ENCODE measurements at regions not wholly inside any gene's neighbourhood (a gene's known extent, or its start where the extent isn't known, plus 50 kb on each side); places are given as distances from the start of the nearest gene placed in this dataset.
"Not testable (repeated sequence)": the region's sequence is repeated elsewhere in the genome, so short reads cannot be mapped to it uniquely, and the experiment has no call there.

DNA sequence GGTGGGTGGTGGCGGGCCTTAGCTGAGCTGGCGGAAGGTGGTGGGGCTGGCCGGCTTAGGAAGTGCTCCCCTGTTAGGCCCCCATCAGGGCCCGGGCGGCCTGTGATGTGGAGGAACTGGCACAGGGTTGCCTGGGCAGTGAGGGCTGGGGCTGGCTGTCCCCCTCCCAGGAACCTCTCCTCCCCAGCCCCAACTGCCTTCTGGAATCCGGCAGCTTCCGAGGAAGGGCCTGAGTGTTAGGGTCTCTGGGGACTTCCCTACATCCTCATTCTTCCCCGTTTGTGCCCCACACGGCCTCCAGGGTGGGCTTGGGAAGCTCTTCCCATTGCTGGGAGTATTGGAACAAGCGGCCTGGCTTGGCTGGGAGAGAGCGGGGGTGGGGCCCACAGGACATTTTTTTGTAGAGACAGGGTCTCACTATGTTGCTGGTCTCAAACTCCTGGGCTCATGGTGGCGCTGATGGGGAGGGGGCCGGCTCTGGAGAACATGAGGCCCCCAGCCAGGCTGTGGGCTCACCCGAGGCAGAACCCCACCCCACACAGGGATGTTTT, 89.9 kb upstream of the CIBAR2 start:
- Histone ChIP-seq H3K4me3 (ENCODE audit: low read depth, low read length) (no peak overlapping the region), H3K27ac (ENCODE audit: low read depth, low read length) (peak overlapping the region; percentile 78), H3K4me1 (ENCODE audit: control insufficient read depth, insufficient read depth, low read length) (peaks cover 60% of the 10 kb centered on the region), H3K9me3 (ENCODE audit: control insufficient read depth, insufficient read depth, low read length) (no peaks in the 10 kb centered on the region), H3K27me3 (ENCODE audit: control insufficient read depth, insufficient read depth, low read length) (peaks cover 3% of the 10 kb centered on the region), H3K36me3 (ENCODE audit: control insufficient read depth, insufficient read depth, low read length) (no peaks in the 10 kb centered on the region)
- no peak for DNase-seq (ENCODE audit: low read depth in 4 of 6, low spot score in 6 of 6)
- 66% methylated on average over 7 of the region's 14 CpGs for WGBS (ENCODE audit: insufficient coverage)

- peak overlapping the region; percentile 78 for H3K27ac ChIP-seq (ENCODE audit: low read depth, low read length)
- H3K9me3 ChIP-seq (ENCODE audit: control insufficient read depth, insufficient read depth, low read length) = no peaks in the 10 kb centered on the region
- peak in 2 of 6 donors; percentile 61 to 84 for DNase-seq (ENCODE audit: low read depth in 4 of 6, low spot score in 6 of 6)
- H3K4me1 ChIP-seq (ENCODE audit: control insufficient read depth, insufficient read depth, low read length) = peaks cover 60% of the 10 kb centered on the region
- no peaks in the 10 kb centered on the region for H3K36me3 ChIP-seq (ENCODE audit: control insufficient read depth, insufficient read depth, low read length)
- no peak overlapping the region for H3K4me3 ChIP-seq (ENCODE audit: low read depth, low read length)
- WGBS (ENCODE audit: insufficient coverage) = 46% methylated on average over 21 of the region's 21 CpGs
- peaks cover 3% of the 10 kb centered on the region for H3K27me3 ChIP-seq (ENCODE audit: control insufficient read depth, insufficient read depth, low read length)
These were observed 90.6 kb upstream of the CIBAR2 start for GRCh38 chr16:85202631-85203461.

DNA sequence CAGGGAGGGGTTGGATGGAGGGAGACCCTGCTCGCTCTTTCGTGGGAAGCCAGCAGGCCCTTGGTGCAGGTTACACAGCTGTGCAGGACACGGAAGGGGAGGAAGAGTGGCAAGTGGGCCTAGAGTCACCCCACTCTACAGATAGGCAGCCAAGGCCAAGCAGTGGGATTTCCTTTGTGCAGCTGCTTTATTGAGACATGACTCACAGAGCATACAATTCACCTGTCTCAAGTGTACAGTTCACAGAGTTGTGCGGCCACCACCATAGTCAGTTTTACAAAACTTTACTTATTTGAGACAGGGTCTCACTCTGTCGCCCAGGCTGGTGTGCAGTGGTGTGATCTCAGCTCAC, 91.2 kb upstream of the CIBAR2 start:
- H3K4me1 ChIP-seq (ENCODE audit: control insufficient read depth, insufficient read depth, low read length) = peaks cover 59% of the 10 kb centered on the region
- no peak overlapping the region for H3K27ac ChIP-seq (ENCODE audit: low read depth, low read length)
- no peaks in the 10 kb centered on the region for H3K27me3 ChIP-seq (ENCODE audit: control insufficient read depth, insufficient read depth, low read length)
- no peak overlapping the region for H3K4me3 ChIP-seq (ENCODE audit: low read depth, low read length)
- H3K9me3 ChIP-seq (ENCODE audit: control insufficient read depth, insufficient read depth, low read length) = no peaks in the 10 kb centered on the region
- H3K36me3 ChIP-seq (ENCODE audit: control insufficient read depth, insufficient read depth, low read length) = peaks cover 2% of the 10 kb centered on the region
- WGBS (ENCODE audit: insufficient coverage) = 89% methylated on average over 5 of the region's 5 CpGs
- no peak for DNase-seq (ENCODE audit: low read depth in 4 of 6, low spot score in 6 of 6)

DNA sequence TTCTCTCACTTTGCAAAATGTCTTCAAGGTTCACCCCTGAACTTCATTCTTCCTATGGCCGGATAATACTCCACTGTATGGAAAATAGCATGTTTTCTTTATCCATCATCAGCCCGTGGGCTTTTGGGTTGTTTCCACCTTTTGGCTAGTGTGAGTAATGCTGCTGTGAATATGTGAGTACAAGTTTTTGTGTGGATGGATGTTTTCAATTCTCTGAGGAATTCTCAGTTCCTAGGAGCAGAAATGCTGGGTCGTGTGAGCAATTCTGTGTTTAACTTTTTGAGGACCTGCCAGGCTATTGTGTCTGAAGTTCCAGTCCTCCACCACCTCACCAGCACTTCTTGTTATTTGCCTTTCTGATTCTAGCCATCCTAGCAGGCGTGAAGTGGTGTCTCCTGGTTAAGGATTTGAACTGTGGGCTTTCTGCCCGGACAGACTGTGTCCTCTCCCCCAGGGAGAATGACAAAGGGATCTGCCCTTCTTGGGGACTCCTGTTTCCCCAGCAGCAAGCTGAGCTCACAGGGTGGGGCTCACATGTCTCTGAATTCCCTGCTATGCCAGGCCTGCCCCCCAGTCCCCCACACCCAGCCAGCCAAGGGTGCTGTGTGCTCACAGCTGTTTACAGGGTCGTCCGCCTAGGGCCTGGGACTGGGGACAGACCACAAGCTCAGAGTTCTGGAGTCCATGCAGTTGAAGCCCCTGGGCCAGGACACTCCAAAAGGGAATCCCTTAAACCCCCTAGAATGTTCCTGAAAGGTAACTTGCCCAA, 92.2 kb upstream of the CIBAR2 start:
- no peak overlapping the region for H3K27ac ChIP-seq (ENCODE audit: low read depth, low read length)
- H3K4me1 ChIP-seq (ENCODE audit: control insufficient read depth, insufficient read depth, low read length) = peaks cover 64% of the 10 kb centered on the region

GRCh38 chr16:85205257-85205656, 93.0 kb upstream of the CIBAR2 start:
- WGBS (ENCODE audit: insufficient coverage) = 98% methylated on average over 6 of the region's 6 CpGs
- DNase-seq (ENCODE audit: low read depth in 4 of 6, low spot score in 6 of 6); H3K4me3 ChIP-seq (ENCODE audit: low read depth, low read length); H3K9me3 ChIP-seq (ENCODE audit: control insufficient read depth, insufficient read depth, low read length); H3K36me3 ChIP-seq (ENCODE audit: control insufficient read depth, insufficient read depth, low read length); H3K27ac ChIP-seq (ENCODE audit: low read depth, low read length); H3K27me3 ChIP-seq (ENCODE audit: control insufficient read depth, insufficient read depth, low read length): not testable (repeated sequence)
- peaks cover 68% of the 10 kb centered on the region for H3K4me1 ChIP-seq (ENCODE audit: control insufficient read depth, insufficient read depth, low read length)

More for the DNA sequence above, 92.2 kb upstream of the CIBAR2 start:
- WGBS (ENCODE audit: insufficient coverage) = 85% methylated on average over 5 of the region's 7 CpGs
- Histone ChIP-seq H3K9me3 (ENCODE audit: control insufficient read depth, insufficient read depth, low read length) (no peaks in the 10 kb centered on the region), H3K36me3 (ENCODE audit: control insufficient read depth, insufficient read depth, low read length) (peaks cover 2% of the 10 kb centered on the region), H3K4me3 (ENCODE audit: low read depth, low read length) (no peak overlapping the region), H3K27me3 (ENCODE audit: control insufficient read depth, insufficient read depth, low read length) (no peaks in the 10 kb centered on the region)
- no peak for DNase-seq (ENCODE audit: low read depth in 4 of 6, low spot score in 6 of 6)

GRCh38 chr16:85205747-85206471, 93.6 kb upstream of the CIBAR2 start:
- no peak overlapping the region for H3K4me3 ChIP-seq (ENCODE audit: low read depth, low read length)
- WGBS (ENCODE audit: insufficient coverage) = 37% methylated on average over 23 of the region's 23 CpGs
- H3K4me1 ChIP-seq (ENCODE audit: control insufficient read depth, insufficient read depth, low read length) = peaks cover 66% of the 10 kb centered on the region
- H3K9me3 ChIP-seq (ENCODE audit: control insufficient read depth, insufficient read depth, low read length) = no peaks in the 10 kb centered on the region
- peak in 2 of 6 donors; percentile 63 to 67 for DNase-seq (ENCODE audit: low read depth in 4 of 6, low spot score in 6 of 6)
- no peak overlapping the region for H3K27ac ChIP-seq (ENCODE audit: low read depth, low read length)
- no peaks in the 10 kb centered on the region for H3K27me3 ChIP-seq (ENCODE audit: control insufficient read depth, insufficient read depth, low read length)
- peaks cover 2% of the 10 kb centered on the region for H3K36me3 ChIP-seq (ENCODE audit: control insufficient read depth, insufficient read depth, low read length)

DNA sequence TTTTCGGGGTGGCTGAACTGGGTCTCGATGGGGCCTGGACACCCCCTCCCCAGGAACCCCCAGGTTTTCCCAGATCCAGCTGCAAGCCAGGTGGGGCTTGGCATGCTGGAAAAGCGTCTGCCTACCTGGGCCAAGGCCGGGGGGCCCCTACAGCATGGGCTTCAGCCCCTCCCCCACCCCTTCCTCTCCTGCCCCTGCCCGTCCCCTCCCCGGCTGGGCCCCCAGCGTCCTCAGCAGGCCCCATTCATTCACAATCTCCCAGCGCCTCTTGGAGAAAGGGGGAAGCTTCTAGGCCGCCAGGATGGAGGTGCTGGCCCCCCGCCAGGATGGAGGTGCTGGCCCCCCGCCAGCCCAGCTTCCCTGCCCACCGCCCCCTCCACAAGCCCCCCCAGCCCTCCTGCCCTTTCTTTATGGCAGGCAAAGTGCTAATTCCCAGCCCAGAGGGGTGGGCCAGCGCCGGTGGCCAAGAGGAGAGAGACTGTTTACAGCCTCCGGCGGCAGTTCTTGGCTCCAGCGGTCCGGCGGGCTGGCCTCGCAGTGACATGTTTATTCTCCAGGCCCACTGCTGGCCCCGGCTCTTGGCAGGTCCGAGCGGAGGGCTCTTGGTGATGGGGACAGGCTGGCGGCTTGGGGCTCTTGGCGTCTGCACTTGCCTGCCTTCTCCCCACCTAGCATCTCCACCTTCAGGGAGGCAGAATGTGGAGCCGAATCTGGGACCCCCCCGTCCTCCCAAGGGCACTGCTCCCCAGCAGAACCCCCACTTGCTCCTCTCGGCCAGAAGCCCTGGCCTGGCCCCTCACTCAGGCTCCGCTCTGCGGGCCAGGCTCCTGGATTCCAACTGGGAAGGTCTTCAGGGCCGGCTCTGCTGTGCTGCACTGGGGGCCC, 94.4 kb upstream of the CIBAR2 start:
- H3K27me3 ChIP-seq (ENCODE audit: control insufficient read depth, insufficient read depth, low read length) = no peaks in the 10 kb centered on the region
- DNase-seq (ENCODE audit: low read depth in 4 of 6, low spot score in 6 of 6) = peak in 5 of 6 donors; percentile 61 to 94 (median 79)
- H3K4me3 ChIP-seq (ENCODE audit: low read depth, low read length) = no peak overlapping the region
- no peaks in the 10 kb centered on the region for H3K9me3 ChIP-seq (ENCODE audit: control insufficient read depth, insufficient read depth, low read length)
- peaks cover 64% of the 10 kb centered on the region for H3K4me1 ChIP-seq (ENCODE audit: control insufficient read depth, insufficient read depth, low read length)
- peak overlapping the region; percentile 73 for H3K27ac ChIP-seq (ENCODE audit: low read depth, low read length)
- peaks cover 2% of the 10 kb centered on the region for H3K36me3 ChIP-seq (ENCODE audit: control insufficient read depth, insufficient read depth, low read length)
- WGBS (ENCODE audit: insufficient coverage) = 16% methylated on average over 19 of the region's 31 CpGs

DNA sequence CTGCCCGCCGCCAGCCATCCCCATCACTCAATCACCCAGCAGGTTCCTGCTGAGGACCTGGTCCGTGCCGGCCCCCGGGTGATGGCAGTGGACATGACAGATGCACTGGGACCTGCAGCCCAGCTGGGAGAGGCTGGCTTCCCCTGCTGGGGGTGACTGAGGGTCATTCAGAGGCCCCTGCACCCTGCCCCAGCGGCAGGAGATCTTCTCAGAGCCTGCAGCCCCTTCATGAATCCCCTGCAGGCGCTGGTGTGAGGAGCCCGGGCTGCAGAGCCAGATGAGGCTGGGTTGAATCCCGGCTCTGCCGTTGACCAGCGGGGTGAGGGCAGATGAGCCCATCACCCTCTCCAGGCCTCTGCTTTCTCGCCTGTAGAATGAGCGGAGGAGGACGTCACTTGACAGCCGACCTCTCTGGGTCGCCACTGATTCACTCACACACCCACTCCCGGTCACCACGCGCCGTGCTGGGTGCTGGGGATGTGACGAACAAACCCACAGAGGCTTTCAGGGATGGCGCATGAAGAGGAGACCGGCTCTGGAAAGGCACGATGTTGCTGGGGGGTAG, 95.2 kb upstream of the CIBAR2 start:
- 46% methylated on average over 22 of the region's 24 CpGs for WGBS (ENCODE audit: insufficient coverage)

More for the DNA sequence above, 95.2 kb upstream of the CIBAR2 start:
- H3K36me3 ChIP-seq (ENCODE audit: control insufficient read depth, insufficient read depth, low read length) = peaks cover 2% of the 10 kb centered on the region
- peaks cover 59% of the 10 kb centered on the region for H3K4me1 ChIP-seq (ENCODE audit: control insufficient read depth, insufficient read depth, low read length)
- H3K27ac ChIP-seq (ENCODE audit: low read depth, low read length) = peak overlapping the region; percentile 73
- no peak overlapping the region for H3K4me3 ChIP-seq (ENCODE audit: low read depth, low read length)
- H3K27me3 ChIP-seq (ENCODE audit: control insufficient read depth, insufficient read depth, low read length) = no peaks in the 10 kb centered on the region
- H3K9me3 ChIP-seq (ENCODE audit: control insufficient read depth, insufficient read depth, low read length) = no peaks in the 10 kb centered on the region
- no peak for DNase-seq (ENCODE audit: low read depth in 4 of 6, low spot score in 6 of 6)

Measured in spinal cord (tissue), 9 donors.